SK-N-MC (cell line): ENCODE measurements at regions not wholly inside any gene's neighbourhood (a gene's known extent, or its start where the extent isn't known, plus 50 kb on each side); places are given as distances from the start of the nearest gene placed in this dataset.

Experiments
- EZH2 ChIP-seq: fragments of 200-600 bp; sonication (generic); IDR thresholded peaks from one replicate; pipeline ENCODE4 v1.6.1; 2017; ENCODE audit warnings: antibody characterized with exemption
- POLR2AphosphoS5 ChIP-seq: IDR thresholded peaks from 2 replicates; pipeline ENCODE4 v1.6.1; 2012; ENCODE audit warnings: mild to moderate bottlenecking, low read depth, low read length, borderline replicate concordance

- TF ChIP-seq POLR2AphosphoS5 (no peak), EZH2 (no peak)
Observed at GRCh38 chr16:86272744-86273143, 237.6 kb upstream of the FOXF1 start.
